Common myeloid progenitor, CD34-positive (primary cell): ENCODE measurements at regions not wholly inside any gene's neighbourhood (a gene's known extent, or its start where the extent isn't known, plus 50 kb on each side); places are given as distances from the start of the nearest gene placed in this dataset.
"Not testable (repeated sequence)": the region's sequence is repeated elsewhere in the genome, so short reads cannot be mapped to it uniquely, and the experiment has no call there.

Source experiments
- CTCF ChIA-PET: fragments of 350-600 bp; sonication (Branson Sonifier 250); formaldehyde crosslinking; loops from one replicate; lab custom pipeline; 2021; ENCODE audit warnings: antibody characterized with exemption; lab: Charles Lee
- POLR2A ChIA-PET: fragments of 350-600 bp; sonication (Branson Sonifier 250); formaldehyde crosslinking; loops from one replicate; lab custom pipeline; 2021; ENCODE audit warnings: antibody characterized with exemption; lab: Charles Lee
- DNase-seq, 3 donors: peaks; one replicate each; pipeline versions ENCODE4 v3.0.0 to v3.0.0-alpha.2; 2013
- H3K27ac ChIP-seq, 2 experiments: 1 replicate in 1 of 2; 2 replicates in 1 of 2; pipeline ENCODE4 v1.7.0; 2013; ENCODE audit warnings: inconsistent platforms in 2 of 2, low read length in 2 of 2, mild to moderate bottlenecking in 2 of 2, low read depth in 1 of 2, moderate library complexity in 1 of 2; ENCODE audit not compliant: severe bottlenecking in 2 of 2, insufficient read depth in 1 of 2, poor library complexity in 1 of 2
- H3K27me3 ChIP-seq, 5 experiments: replicated peaks in 2 of 5; 1 replicate in 3 of 5; 2 replicates in 2 of 5; pipeline versions ENCODE4 v1.6.1 to v1.7.0; 2013; ENCODE audit warnings: low read length in 4 of 5, mild to moderate bottlenecking in 2 of 5, moderate library complexity in 2 of 5, inconsistent platforms in 1 of 5; ENCODE audit not compliant: insufficient read depth in 5 of 5, control insufficient read depth in 4 of 5
- H3K36me3 ChIP-seq, 4 experiments: 1 replicate in 2 of 4; 2 replicates in 2 of 4; pipeline versions ENCODE4 v1.6.1 to v1.7.0; 2013; ENCODE audit warnings: low read length in 3 of 4, control low read depth in 1 of 4, mild to moderate bottlenecking in 1 of 4; ENCODE audit not compliant: control insufficient read depth in 4 of 4, insufficient read depth in 4 of 4
- H3K4me1 ChIP-seq, 4 experiments: 1 replicate in 3 of 4; 2 replicates in 1 of 4; pipeline versions ENCODE4 v1.6.1 to v1.7.1; 2013; ENCODE audit warnings: low read length in 3 of 4, mild to moderate bottlenecking in 3 of 4, control low read depth in 1 of 4, inconsistent platforms in 1 of 4, moderate library complexity in 1 of 4; ENCODE audit not compliant: control insufficient read depth in 4 of 4, insufficient read depth in 4 of 4; ENCODE audit errors: control extremely low read depth in 1 of 4
- H3K4me3 ChIP-seq, 7 experiments: 1 replicate in 4 of 7; 2 replicates in 3 of 7; pipeline versions ENCODE4 v1.5.1 to v1.7.0; 2013; ENCODE audit warnings: mild to moderate bottlenecking in 7 of 7, low read length in 6 of 7, moderate library complexity in 6 of 7, inconsistent platforms in 2 of 7, low read depth in 2 of 7, control low read depth in 1 of 7; ENCODE audit not compliant: insufficient read depth in 4 of 7, control insufficient read depth in 1 of 7; ENCODE audit errors: extremely low read depth in 1 of 7
- H3K9me3 ChIP-seq, 5 experiments: 1 replicate in 4 of 5; 2 replicates in 1 of 5; pipeline versions ENCODE4 v1.6.1 to v1.7.1; 2013; ENCODE audit warnings: low read length in 4 of 5, mild to moderate bottlenecking in 2 of 5, inconsistent platforms in 1 of 5, low read depth in 1 of 5, moderate library complexity in 1 of 5; ENCODE audit not compliant: control insufficient read depth in 4 of 5, insufficient read depth in 2 of 5; ENCODE audit errors: control extremely low read depth in 1 of 5
- WGBS: methylation state at CpG from one replicate; pipeline ENCODE4 v1.1.5; 2013; ENCODE audit not compliant: insufficient coverage; 5-methylcytosine and 5-hydroxymethylcytosine counted together

GRCh38 chr13:43964698-43965458, 85.2 kb downstream of the LACC1 start:
- Histone ChIP-seq H3K4me1 (no peaks in the 10 kb centered on the region), H3K4me3 (no peak overlapping the region), H3K27me3 (no peaks in the 10 kb centered on the region), H3K27ac (no peak overlapping the region), H3K9me3 (peaks cover 0 to 5% (median 0%) of the 10 kb centered on the region in 5 experiments), H3K36me3 (no peaks in the 10 kb centered on the region)
- DNase-seq = no peak
- WGBS = 100% methylated on average over 2 of the region's 2 CpGs
- POLR2A ChIA-PET = interaction anchor here (0.6 kb wide), 1 partner anchor 27 kb away, joined by 3 read pairs; no protein-coding TSS in a partner anchor
- CTCF ChIA-PET = no interaction called here

DNA sequence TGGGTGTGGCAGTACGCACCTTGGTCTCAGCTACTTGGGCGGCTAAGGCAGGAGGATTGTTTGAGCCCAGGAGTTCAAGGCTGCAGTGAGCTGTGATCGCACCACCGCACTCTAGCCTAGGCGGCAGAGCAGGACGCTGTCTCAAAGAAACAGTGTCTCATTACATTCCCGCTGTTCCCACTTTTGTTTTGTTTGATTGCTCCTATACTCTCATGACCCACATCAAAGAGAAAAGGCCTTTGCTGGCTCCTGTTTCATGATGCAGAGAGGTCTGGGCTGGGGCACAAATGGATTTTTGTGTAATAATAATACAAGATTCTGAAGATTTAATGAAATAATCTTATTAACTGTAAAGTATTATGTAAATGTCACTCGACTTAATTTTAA, 85.7 kb downstream of the LACC1 start:
- Histone ChIP-seq H3K9me3 (peaks cover 0 to 5% (median 0%) of the 10 kb centered on the region in 5 experiments), H3K27ac (no peak overlapping the region), H3K4me1 (no peaks in the 10 kb centered on the region), H3K27me3 (no peaks in the 10 kb centered on the region), H3K36me3 (no peaks in the 10 kb centered on the region), H3K4me3 (no peak overlapping the region)
- ChIA-PET POLR2A (no interaction called here), CTCF (no interaction called here)
- WGBS = 100% methylated on average over 5 of the region's 8 CpGs
- no peak for DNase-seq

GRCh38 chr13:43968251-43968942, 88.7 kb downstream of the LACC1 start:
- WGBS = 94% methylated on average over 40 of the region's 63 CpGs
- DNase-seq, CTCF ChIA-PET, H3K27me3 ChIP-seq, H3K27ac ChIP-seq, H3K4me3 ChIP-seq, H3K36me3 ChIP-seq, H3K4me1 ChIP-seq, POLR2A ChIA-PET, H3K9me3 ChIP-seq: not testable (repeated sequence)

- H3K4me1 ChIP-seq, DNase-seq, H3K4me3 ChIP-seq, H3K27ac ChIP-seq, H3K36me3 ChIP-seq, CTCF ChIA-PET, H3K9me3 ChIP-seq, H3K27me3 ChIP-seq, POLR2A ChIA-PET: not testable (repeated sequence)
- 94% methylated on average over 32 of the region's 33 CpGs for WGBS
These were observed 89.4 kb downstream of the LACC1 start for GRCh38 chr13:43968943-43969690.

DNA sequence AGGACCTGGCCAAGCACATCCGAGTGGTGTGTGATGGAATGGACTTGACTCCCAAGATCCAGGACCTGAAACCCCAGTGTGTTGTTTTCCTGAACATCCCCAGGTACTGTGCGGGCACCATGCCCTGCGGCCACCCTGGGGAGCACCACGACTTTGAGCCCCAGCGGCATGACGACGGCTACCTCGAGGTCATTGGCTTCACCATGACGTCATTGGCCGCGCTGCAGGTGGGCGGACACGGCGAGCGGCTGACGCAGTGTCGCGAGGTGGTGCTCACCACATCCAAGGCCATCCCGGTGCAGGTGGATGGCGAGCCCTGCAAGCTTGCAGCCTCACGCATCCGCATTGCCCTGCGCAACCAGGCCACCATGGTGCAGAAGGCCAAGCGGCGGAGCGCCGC, 90.2 kb downstream of the LACC1 start:
- H3K27ac ChIP-seq, H3K4me3 ChIP-seq, DNase-seq, H3K27me3 ChIP-seq, H3K4me1 ChIP-seq, POLR2A ChIA-PET, CTCF ChIA-PET, H3K36me3 ChIP-seq, H3K9me3 ChIP-seq: not testable (repeated sequence)
- WGBS = 94% methylated on average over 12 of the region's 27 CpGs

GRCh38 chr13:43970520-43971242, 91.0 kb downstream of the LACC1 start:
- H3K9me3 ChIP-seq, H3K4me3 ChIP-seq, H3K36me3 ChIP-seq, POLR2A ChIA-PET, H3K4me1 ChIP-seq, DNase-seq, H3K27ac ChIP-seq, H3K27me3 ChIP-seq, CTCF ChIA-PET: not testable (repeated sequence)
- WGBS = over 99% methylated on average over 22 of the region's 36 CpGs
